ENCODE measurements at regions not wholly inside any gene's neighbourhood (a gene's known extent, or its start where the extent isn't known, plus 50 kb on each side); places are given as distances from the start of the nearest gene placed in this dataset.

DNA sequence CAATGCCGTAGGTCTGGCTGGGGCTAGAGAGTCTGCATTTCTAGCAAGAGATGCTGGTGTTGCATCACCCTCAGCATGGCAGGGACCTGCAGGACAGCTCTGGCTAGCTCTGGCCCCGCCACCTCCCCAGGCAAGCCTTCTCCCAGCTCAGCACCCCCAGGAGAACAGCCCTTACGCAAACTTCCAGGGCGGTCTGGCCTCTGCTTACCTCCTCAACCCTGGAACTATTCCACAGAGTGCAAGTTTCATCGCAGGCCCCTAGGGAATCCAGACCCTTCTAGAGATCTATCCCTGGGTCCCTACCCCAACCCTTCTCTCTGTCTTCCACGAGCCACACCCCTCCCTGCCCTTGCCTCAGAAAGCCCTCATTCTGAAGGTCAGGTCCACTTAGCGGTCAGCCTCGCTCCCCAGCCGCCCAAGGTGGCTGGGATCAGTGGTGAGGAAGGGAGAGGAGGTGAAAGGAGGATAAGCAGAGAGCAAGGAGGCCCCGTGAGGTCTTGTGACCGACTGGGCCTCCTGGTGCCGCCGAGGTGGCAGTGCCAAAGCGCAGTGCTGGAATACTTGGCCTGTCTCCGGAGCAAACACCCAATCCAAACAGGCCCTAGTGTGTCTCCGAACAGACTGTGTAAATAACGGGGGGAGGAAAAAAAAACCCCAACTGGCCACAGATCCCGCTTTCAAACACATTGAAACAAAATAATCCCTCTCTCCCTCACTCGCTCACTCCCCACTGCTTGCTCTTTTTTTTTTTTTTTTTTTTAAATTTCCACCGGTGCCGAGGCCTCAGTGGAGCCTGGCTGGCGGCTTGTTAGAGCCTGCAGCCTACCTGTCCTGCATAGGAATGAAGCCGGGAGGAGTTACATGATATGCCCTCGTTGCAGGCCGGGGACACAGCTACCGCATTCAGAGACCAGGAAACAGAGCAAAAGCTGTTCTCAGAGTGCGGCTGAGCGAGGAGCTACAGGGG is 380.9 kb downstream of the SOX9 start:
- no peak for ATAC-seq
- TF ChIP-seq ZFP30 (CRISPR knock-in tag; IDR thresholded peaks at IDR 0.05) (no peak), ISL1 (CRISPR knock-in tag; IDR thresholded peaks at IDR 0.05) (no peak), TOX (CRISPR knock-in tag; IDR thresholded peaks at IDR 0.05; ENCODE audit: borderline replicate concordance) (no peak), GLIS3 (CRISPR knock-in tag; IDR thresholded peaks at IDR 0.05) (no peak), CSDC2 (CRISPR knock-in tag; IDR thresholded peaks at IDR 0.05) (no peak), BACH2 (CRISPR knock-in tag; IDR thresholded peaks at IDR 0.05; ENCODE audit: borderline replicate concordance) (no peak)

DNA sequence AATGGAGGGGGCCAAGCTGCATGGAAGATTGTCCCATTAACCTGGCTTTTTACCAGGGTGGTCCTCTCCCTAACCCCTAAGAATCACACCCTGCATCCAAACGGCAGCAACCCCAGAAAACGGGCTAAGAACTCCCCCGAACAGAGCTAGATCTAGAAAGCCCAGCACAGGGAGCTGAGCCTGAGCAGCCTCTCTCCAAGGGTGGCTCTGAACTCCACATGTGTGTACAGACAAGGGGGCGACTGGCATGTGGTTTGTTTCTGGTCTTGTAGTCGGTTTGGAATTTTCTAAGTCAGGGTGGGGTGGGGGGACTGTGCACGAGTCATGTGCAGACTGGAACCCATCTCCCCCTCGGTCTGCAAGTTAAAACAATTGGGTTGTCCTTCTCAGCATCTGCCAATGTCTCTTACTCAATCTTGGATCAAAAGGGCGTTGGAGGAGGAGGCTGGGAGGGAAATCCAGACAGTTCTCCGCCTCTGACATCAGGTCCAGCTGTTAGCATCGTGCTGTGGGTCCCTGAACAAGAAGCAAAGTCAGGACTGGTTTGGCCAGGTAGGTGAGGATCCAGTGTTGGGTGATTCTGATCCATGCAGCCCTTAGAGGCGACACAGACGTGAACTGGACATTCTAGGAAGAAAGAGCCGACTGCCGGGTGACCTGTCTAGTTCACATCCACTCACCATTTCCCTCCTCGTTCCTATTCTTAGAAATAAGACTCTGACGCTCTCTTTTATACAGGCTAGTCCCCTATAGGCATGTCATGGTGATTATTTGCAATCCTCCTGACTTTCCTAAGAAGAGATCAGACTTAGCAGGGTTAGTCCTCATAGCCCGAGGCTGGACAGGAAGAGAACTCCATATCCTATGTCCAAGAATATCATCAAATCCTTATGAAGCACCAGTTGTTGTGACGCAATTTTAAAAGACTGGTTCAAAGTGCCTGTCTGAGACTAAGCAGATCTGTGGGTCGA is 381.8 kb downstream of the SOX9 start:
- ATAC-seq: no peak; the same call in 2 of the 3 replicates
- TF ChIP-seq ARNTL (CRISPR knock-in tag; IDR thresholded peaks at IDR 0.05; ENCODE audit: borderline replicate concordance, low read depth) (no peak), TOX (CRISPR knock-in tag; IDR thresholded peaks at IDR 0.05; ENCODE audit: borderline replicate concordance) (no peak), BACH2 (CRISPR knock-in tag; IDR thresholded peaks at IDR 0.05; ENCODE audit: borderline replicate concordance) (no peak), ZFP30 (CRISPR knock-in tag; IDR thresholded peaks at IDR 0.05) (no peak), OSR1 (CRISPR knock-in tag; IDR thresholded peaks at IDR 0.05) (no peak), ZNF565 (CRISPR knock-in tag; conservative IDR thresholded peaks at IDR 0.05; ENCODE audit: low read depth) (no peak), ZC3H10 (CRISPR knock-in tag; IDR thresholded peaks at IDR 0.05) (no peak), GLIS3 (CRISPR knock-in tag; IDR thresholded peaks at IDR 0.05) (no peak), ZNF8 (CRISPR knock-in tag; IDR thresholded peaks at IDR 0.05) (no peak), PPARA (CRISPR knock-in tag; IDR thresholded peaks at IDR 0.05; ENCODE audit: borderline replicate concordance) (no peak), ZNF70 (CRISPR knock-in tag; IDR thresholded peaks at IDR 0.05) (no peak), RARB (CRISPR knock-in tag; IDR thresholded peaks at IDR 0.05) (no peak), TCF4 (CRISPR knock-in tag; IDR thresholded peaks at IDR 0.05; ENCODE audit: borderline replicate concordance) (no peak), ISL1 (CRISPR knock-in tag; IDR thresholded peaks at IDR 0.05) (no peak)
- TF ChIP-seq, protein P1, sequence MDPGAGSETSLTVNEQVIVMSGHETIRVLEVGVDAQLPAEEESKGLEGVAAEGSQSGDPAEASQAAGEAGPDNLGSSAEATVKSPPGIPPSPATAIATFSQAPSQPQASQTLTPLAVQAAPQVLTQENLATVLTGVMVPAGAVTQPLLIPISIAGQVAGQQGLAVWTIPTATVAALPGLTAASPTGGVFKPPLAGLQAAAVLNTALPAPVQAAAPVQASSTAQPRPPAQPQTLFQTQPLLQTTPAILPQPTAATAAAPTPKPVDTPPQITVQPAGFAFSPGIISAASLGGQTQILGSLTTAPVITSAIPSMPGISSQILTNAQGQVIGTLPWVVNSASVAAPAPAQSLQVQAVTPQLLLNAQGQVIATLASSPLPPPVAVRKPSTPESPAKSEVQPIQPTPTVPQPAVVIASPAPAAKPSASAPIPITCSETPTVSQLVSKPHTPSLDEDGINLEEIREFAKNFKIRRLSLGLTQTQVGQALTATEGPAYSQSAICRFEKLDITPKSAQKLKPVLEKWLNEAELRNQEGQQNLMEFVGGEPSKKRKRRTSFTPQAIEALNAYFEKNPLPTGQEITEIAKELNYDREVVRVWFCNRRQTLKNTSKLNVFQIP (CRISPR knock-in tag; IDR thresholded peaks at IDR 0.05; ENCODE audit: borderline replicate concordance, low read depth): no peak
- TF ChIP-seq, protein P2, sequence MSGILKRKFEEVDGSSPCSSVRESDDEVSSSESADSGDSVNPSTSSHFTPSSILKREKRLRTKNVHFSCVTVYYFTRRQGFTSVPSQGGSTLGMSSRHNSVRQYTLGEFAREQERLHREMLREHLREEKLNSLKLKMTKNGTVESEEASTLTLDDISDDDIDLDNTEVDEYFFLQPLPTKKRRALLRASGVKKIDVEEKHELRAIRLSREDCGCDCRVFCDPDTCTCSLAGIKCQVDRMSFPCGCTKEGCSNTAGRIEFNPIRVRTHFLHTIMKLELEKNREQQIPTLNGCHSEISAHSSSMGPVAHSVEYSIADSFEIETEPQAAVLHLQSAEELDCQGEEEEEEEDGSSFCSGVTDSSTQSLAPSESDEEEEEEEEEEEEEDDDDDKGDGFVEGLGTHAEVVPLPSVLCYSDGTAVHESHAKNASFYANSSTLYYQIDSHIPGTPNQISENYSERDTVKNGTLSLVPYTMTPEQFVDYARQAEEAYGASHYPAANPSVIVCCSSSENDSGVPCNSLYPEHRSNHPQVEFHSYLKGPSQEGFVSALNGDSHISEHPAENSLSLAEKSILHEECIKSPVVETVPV (CRISPR knock-in tag; IDR thresholded peaks at IDR 0.05): no peak
- TF ChIP-seq, protein P3, sequence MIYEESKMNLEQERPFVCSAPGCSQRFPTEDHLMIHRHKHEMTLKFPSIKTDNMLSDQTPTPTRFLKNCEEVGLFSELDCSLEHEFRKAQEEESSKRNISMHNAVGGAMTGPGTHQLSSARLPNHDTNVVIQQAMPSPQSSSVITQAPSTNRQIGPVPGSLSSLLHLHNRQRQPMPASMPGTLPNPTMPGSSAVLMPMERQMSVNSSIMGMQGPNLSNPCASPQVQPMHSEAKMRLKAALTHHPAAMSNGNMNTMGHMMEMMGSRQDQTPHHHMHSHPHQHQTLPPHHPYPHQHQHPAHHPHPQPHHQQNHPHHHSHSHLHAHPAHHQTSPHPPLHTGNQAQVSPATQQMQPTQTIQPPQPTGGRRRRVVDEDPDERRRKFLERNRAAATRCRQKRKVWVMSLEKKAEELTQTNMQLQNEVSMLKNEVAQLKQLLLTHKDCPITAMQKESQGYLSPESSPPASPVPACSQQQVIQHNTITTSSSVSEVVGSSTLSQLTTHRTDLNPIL (CRISPR knock-in tag; IDR thresholded peaks at IDR 0.05; ENCODE audit: low read depth): no peak

DNA sequence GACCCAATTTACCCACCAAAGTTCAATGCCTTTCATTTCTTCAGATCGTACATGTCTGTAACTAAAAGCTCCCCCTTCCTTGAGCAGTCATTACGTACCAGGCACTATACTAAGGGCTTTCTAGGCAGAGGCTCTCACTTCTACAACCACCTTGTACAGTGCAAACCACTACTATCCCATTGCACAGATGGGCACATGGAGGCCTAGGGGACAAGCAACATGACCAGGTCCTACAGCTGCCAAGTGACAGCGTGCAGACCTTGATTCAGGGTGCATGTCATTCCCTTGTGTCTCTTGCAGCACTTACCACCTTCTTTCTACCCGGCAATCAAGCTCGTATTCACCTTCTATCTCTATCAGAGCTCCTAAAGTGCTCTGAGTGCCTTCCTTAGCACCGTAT is 382.7 kb downstream of the SOX9 start:
- ATAC-seq: no peak
- TF ChIP-seq, protein P1 (CRISPR knock-in tag; IDR thresholded peaks at IDR 0.05; ENCODE audit: borderline replicate concordance, low read depth): no peak
- TF ChIP-seq, protein P2 (CRISPR knock-in tag; IDR thresholded peaks at IDR 0.05): no peak
- TF ChIP-seq BACH2 (CRISPR knock-in tag; IDR thresholded peaks at IDR 0.05; ENCODE audit: borderline replicate concordance) (no peak), ESRRG (CRISPR knock-in tag; IDR thresholded peaks at IDR 0.05) (no peak), TOX (CRISPR knock-in tag; IDR thresholded peaks at IDR 0.05; ENCODE audit: borderline replicate concordance) (no peak), ZNF565 (CRISPR knock-in tag; conservative IDR thresholded peaks at IDR 0.05; ENCODE audit: low read depth) (no peak), ZNF8 (CRISPR knock-in tag; IDR thresholded peaks at IDR 0.05) (no peak), CSDC2 (CRISPR knock-in tag; IDR thresholded peaks at IDR 0.05) (no peak)
- TF ChIP-seq, protein P4, sequence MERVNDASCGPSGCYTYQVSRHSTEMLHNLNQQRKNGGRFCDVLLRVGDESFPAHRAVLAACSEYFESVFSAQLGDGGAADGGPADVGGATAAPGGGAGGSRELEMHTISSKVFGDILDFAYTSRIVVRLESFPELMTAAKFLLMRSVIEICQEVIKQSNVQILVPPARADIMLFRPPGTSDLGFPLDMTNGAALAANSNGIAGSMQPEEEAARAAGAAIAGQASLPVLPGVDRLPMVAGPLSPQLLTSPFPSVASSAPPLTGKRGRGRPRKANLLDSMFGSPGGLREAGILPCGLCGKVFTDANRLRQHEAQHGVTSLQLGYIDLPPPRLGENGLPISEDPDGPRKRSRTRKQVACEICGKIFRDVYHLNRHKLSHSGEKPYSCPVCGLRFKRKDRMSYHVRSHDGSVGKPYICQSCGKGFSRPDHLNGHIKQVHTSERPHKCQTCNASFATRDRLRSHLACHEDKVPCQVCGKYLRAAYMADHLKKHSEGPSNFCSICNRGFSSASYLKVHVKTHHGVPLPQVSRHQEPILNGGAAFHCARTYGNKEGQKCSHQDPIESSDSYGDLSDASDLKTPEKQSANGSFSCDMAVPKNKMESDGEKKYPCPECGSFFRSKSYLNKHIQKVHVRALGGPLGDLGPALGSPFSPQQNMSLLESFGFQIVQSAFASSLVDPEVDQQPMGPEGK (CRISPR knock-in tag; IDR thresholded peaks at IDR 0.05; ENCODE audit: borderline replicate concordance): no peak
- TF ChIP-seq, protein P5, sequence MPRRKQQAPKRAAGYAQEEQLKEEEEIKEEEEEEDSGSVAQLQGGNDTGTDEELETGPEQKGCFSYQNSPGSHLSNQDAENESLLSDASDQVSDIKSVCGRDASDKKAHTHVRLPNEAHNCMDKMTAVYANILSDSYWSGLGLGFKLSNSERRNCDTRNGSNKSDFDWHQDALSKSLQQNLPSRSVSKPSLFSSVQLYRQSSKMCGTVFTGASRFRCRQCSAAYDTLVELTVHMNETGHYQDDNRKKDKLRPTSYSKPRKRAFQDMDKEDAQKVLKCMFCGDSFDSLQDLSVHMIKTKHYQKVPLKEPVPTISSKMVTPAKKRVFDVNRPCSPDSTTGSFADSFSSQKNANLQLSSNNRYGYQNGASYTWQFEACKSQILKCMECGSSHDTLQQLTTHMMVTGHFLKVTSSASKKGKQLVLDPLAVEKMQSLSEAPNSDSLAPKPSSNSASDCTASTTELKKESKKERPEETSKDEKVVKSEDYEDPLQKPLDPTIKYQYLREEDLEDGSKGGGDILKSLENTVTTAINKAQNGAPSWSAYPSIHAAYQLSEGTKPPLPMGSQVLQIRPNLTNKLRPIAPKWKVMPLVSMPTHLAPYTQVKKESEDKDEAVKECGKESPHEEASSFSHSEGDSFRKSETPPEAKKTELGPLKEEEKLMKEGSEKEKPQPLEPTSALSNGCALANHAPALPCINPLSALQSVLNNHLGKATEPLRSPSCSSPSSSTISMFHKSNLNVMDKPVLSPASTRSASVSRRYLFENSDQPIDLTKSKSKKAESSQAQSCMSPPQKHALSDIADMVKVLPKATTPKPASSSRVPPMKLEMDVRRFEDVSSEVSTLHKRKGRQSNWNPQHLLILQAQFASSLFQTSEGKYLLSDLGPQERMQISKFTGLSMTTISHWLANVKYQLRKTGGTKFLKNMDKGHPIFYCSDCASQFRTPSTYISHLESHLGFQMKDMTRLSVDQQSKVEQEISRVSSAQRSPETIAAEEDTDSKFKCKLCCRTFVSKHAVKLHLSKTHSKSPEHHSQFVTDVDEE (CRISPR knock-in tag; IDR thresholded peaks at IDR 0.05): no peak
